HG03025 (cell line): ENCODE measurements at regions not wholly inside any gene's neighbourhood (a gene's known extent, or its start where the extent isn't known, plus 50 kb on each side); places are given as distances from the start of the nearest gene placed in this dataset.
A peak's percentile ranks its signal among the peaks of the same experiment; 100 is the strongest.

Experiments
- ATAC-seq: cut with Tn5 transposase; IDR thresholded peaks from one replicate; pipeline ENCODE4 v1.9.1; 2021; ENCODE audit warnings: mild to moderate bottlenecking, moderate library complexity; ENCODE audit not compliant: unreplicated experiment, low FRiP score

DNA sequence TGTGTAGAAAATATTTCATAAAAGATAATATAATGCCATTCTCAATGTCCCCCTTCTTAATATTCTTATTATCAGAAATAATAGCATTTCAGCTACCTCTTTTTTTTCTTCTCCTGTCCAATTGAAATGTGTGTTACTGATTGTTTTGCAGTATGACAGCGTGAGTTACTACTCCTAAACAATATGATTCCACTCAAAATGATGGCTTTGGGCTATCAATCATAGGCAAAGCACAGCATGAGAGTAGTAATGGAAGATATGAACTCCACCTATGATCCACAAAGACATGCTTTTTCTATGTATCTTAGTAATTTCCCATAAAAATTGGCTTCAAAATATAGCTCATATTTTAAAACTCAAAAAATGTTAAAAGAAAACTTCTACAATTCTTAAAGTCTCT, 867.3 kb upstream of the NUDT12 start:
- no peak for ATAC-seq

DNA sequence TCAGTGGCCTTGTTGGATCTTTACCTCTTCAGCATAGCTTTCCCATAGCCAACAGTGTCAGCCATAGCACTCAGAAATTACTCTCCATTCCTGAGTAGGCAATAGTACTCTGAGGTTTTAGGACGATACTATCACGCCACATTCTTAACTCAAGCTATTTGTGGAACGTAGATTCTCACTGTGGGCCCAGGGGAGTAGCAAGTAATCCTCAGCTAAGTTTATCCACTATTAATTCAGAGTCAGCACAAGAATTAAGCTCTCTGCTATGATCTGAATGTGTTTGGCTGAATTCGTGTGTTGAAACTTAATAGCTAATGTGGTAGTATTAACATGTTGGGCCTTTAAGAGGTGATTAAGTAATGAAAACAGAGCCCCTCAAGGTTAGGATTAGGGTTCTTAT, 858.8 kb upstream of the NUDT12 start:
- no peak for ATAC-seq

- no peak for ATAC-seq
Measured at GRCh38 chr5:104418056-104418455, 855.5 kb upstream of the NUDT12 start.

GRCh38 chr5:104412649-104413240, 850.2 kb upstream of the NUDT12 start:
- ATAC-seq = peak; percentile 88

- no peak for ATAC-seq
Measured at GRCh38 chr5:104400941-104401340, 838.4 kb upstream of the NUDT12 start.

GRCh38 chr5:104385906-104386305, 823.3 kb upstream of the NUDT12 start:
- no peak for ATAC-seq

DNA sequence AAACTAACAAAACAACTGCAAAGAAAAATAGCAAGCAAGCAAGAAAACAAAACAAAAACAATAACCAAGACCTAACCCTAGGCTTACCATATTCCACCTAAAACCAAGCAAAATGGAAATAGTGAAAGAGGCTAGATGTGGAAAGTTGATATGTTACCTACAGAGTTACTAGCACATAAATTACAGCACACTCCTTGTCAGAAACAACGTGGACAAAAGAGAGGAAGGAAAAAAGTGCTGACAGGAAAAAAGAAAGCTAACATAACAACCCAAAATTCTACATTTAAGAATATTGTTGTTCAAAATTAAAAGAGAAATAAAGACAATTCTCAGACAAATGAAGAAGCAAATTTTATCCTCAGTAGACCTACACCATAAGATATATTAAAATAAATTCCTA, 812.8 kb upstream of the NUDT12 start:
- no peak for ATAC-seq

- ATAC-seq = no peak
Measured at GRCh38 chr5:104372796-104373195, 810.2 kb upstream of the NUDT12 start.

DNA sequence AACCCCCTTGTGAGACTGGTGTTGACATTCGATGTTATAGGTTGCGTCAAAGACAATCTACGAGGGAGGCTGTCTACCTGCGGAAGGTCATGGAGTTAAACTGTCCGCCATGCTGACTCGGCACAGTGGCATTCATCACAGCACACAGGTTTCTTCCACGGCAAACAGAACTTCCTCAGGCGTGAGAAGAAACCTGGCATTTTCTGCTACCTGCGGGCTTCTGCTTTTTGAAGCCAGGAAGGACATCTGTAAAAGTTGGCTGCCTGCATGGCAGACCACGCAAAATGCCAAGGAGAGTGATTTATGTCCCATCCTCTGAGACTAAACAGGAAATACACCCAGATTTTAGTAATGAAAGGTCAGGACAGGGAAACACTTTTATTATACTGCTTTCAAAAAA, 809.8 kb upstream of the NUDT12 start:
- ATAC-seq = no peak

GRCh38 chr5:104370523-104370922, 807.9 kb upstream of the NUDT12 start:
- no peak for ATAC-seq

DNA sequence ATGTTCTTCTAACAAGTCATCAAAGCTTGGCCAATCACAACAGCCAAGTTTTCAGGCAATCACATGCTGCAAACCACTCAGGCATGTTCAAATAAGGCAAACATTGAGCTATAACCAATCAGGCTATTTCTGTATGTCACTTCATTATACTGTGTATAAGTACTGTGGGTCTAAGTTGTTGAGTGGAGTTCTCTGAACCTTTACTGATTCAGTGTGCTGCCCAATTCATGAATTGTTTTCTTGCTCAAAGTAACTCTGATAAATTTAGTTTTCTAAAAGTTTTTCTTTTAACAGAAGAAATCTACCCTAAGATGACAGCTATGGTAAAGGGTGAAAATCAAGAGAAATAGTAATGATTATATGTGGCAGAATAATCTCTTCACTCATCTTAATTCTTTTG, 805.4 kb upstream of the NUDT12 start:
- no peak for ATAC-seq

GRCh38 chr5:104363567-104363966, 801.0 kb upstream of the NUDT12 start:
- ATAC-seq = no peak

GRCh38 chr5:104361932-104362331, 799.3 kb upstream of the NUDT12 start:
- ATAC-seq = no peak

- no peak for ATAC-seq
Measured at GRCh38 chr5:104355350-104355749, 792.8 kb upstream of the NUDT12 start.

GRCh38 chr5:104353371-104353770, 790.8 kb upstream of the NUDT12 start:
- ATAC-seq = no peak

GRCh38 chr5:104352954-104353353, 790.4 kb upstream of the NUDT12 start:
- no peak for ATAC-seq

- no peak for ATAC-seq
Measured at GRCh38 chr5:104347119-104347708, 784.6 kb upstream of the NUDT12 start.

GRCh38 chr5:104345222-104346016, 782.8 kb upstream of the NUDT12 start:
- no peak for ATAC-seq

DNA sequence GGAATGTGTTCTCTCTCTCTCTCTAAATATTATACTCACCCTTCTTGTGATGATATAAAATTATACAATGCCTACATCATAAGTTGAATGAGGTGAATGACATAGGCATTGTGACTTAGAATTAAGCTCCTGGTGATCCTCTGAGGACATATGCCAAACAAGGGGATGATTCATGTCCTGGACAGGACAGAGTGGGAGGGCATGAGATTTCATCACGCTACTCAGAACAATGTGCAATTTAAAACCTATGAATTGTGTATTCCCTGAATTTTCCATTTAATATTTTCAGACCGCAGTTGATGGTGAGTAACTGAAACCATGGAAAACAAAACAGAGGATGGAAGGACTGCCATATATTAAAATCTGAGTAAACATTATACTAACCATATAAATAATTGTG, 782.2 kb upstream of the NUDT12 start:
- no peak for ATAC-seq

GRCh38 chr5:104327801-104328200, 765.2 kb upstream of the NUDT12 start:
- no peak for ATAC-seq

GRCh38 chr5:104326966-104327365, 764.4 kb upstream of the NUDT12 start:
- no peak for ATAC-seq

DNA sequence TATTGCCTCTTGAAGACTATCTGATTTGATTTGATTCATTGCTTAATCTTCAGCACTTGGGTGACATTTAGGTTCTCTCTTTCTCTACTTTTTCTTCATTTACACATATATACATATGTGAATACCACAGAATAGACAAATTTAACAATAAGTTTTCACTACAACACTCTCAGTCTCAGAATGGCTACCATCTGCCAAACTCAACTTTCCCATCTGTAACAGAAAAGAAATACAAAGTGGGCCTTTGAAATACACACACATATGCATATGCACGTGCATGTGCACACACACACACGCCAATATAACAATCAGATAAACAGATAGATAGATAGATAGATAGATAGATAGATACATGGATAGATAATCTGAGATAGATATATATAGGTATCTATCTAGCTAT, 762.8 kb upstream of the NUDT12 start:
- ATAC-seq = no peak
